ENCODE measurements at regions not wholly inside any gene's neighbourhood (a gene's known extent, or its start where the extent isn't known, plus 50 kb on each side); places are given as distances from the start of the nearest gene placed in this dataset.
A peak's percentile ranks its signal among the peaks of the same experiment; 100 is the strongest.

DNA sequence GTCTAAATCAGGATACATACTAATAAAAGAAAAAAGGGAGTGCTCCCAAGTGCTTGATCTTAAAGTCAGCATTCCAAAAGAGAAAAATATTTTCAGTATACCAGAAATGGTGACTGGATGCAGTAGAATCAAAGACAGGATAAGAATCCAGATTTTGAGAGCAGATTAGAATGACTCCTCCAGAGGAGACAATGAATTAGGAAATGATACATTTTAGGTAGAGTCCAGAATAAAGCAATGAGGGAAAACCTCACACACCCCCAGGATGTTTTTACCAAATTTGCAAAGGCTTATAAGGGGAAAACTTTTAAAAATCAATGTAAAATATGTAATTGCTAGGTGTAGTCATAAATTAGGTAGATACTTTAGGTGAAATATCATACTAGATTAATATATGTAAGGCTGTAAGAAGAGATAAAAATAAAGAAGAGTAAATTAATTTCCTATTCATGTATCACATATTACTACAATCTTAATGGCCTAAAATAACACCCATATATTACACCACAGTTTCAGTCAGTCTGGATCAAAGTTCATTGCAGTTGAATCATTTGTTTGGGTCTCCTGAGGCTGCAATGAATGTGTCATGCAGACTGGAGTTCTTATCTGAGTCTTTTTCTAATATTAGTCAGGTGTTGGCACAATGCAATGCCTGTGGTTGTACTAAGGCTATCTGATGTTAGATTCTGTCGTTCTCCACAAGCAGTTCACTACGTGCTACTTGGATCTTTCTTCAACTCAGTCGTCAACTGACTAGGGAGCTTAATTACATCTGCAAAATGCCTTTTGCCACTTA is 547.8 kb upstream of the EPHA6 start:
- no peak for FAIRE-seq
- Histone ChIP-seq H3K4me3 (ENCODE audit: low read depth, low read length) (no peak overlapping the region), H3K36me3 (ENCODE audit: control insufficient read depth, insufficient read depth, low read length) (no peaks in the 10 kb centered on the region), H3K27me3 (ENCODE audit: control insufficient read depth, insufficient read depth, low read length) (no peaks in the 10 kb centered on the region)
- peak; percentile 72 for DNase-seq (ENCODE audit: low read depth)
- TF ChIP-seq CTCF (IDR thresholded peaks at IDR 0.05; ENCODE audit: insufficient read depth, low read length, severe bottlenecking): no peak

DNA sequence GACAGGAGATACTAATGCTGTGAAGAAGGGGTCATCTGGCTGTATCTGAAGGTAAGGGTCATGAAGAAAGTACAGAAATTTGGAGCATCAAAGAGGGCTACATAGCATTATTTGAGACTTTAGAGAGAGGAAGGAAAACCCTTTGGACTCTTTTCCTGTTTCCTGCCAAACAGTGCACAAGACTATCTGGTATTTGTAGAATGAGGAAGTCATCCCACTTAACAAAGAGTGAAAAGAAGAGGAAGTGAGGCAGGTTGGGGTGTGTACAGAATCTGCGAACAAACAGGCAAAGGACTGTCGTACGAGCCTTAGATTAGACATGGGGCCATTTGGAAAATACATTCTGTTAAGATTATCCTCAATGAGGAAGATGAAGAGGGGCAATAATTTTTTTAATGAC is 546.8 kb upstream of the EPHA6 start:
- no peak for TF ChIP-seq CTCF (IDR thresholded peaks at IDR 0.05; ENCODE audit: insufficient read depth, low read length, severe bottlenecking)
- no peak overlapping the region for H3K4me3 ChIP-seq (ENCODE audit: low read depth, low read length)
- FAIRE-seq: no peak
- H3K36me3 ChIP-seq (ENCODE audit: control insufficient read depth, insufficient read depth, low read length): no peaks in the 10 kb centered on the region
- DNase-seq (ENCODE audit: low read depth): peak; percentile 8
- H3K27me3 ChIP-seq (ENCODE audit: control insufficient read depth, insufficient read depth, low read length): no peaks in the 10 kb centered on the region

GRCh38 chr3:96294143-96294542 is 520.3 kb upstream of the EPHA6 start:
- H3K36me3 ChIP-seq (ENCODE audit: control insufficient read depth, insufficient read depth, low read length): no peaks in the 10 kb centered on the region
- no peak overlapping the region for H3K4me3 ChIP-seq (ENCODE audit: low read depth, low read length)
- FAIRE-seq (no peak), DNase-seq (ENCODE audit: low read depth) (no peak)
- no peak for TF ChIP-seq CTCF (IDR thresholded peaks at IDR 0.05; ENCODE audit: insufficient read depth, low read length, severe bottlenecking)
- H3K27me3 ChIP-seq (ENCODE audit: control insufficient read depth, insufficient read depth, low read length): no peaks in the 10 kb centered on the region

DNA sequence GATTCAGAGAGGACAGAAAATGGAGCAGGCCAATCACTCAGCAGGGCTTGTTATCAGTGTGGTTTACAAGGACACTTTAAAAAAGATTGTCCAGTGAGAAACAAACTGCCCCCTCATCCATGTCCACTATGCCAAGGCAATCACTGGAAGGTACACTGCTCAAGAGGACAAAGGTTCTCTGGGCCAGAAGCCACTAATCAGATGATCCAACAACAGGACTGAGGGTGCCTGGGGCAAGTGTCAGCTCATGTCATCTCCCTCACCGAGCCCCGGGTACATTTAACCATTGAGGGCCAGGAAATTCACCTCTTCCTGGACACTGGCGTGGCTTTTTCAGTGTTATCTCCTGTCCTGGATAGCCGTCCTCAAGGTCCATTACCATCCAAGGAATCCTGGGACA is 513.7 kb upstream of the EPHA6 start:
- Histone ChIP-seq H3K27me3 (ENCODE audit: control insufficient read depth, insufficient read depth, low read length) (no peaks in the 10 kb centered on the region), H3K4me3 (ENCODE audit: low read depth, low read length) (no peak overlapping the region), H3K36me3 (ENCODE audit: control insufficient read depth, insufficient read depth, low read length) (no peaks in the 10 kb centered on the region)
- FAIRE-seq (no peak), DNase-seq (ENCODE audit: low read depth) (no peak)
- no peak for TF ChIP-seq CTCF (IDR thresholded peaks at IDR 0.05; ENCODE audit: insufficient read depth, low read length, severe bottlenecking)

- Histone ChIP-seq H3K27me3 (ENCODE audit: control insufficient read depth, insufficient read depth, low read length) (no peaks in the 10 kb centered on the region), H3K36me3 (ENCODE audit: control insufficient read depth, insufficient read depth, low read length) (no peaks in the 10 kb centered on the region), H3K4me3 (ENCODE audit: low read depth, low read length) (no peak overlapping the region)
- FAIRE-seq (no peak), DNase-seq (ENCODE audit: low read depth) (no peak)
- TF ChIP-seq CTCF (IDR thresholded peaks at IDR 0.05; ENCODE audit: insufficient read depth, low read length, severe bottlenecking): no peak
Observed at GRCh38 chr3:96319166-96319565, 495.2 kb upstream of the EPHA6 start.

DNA sequence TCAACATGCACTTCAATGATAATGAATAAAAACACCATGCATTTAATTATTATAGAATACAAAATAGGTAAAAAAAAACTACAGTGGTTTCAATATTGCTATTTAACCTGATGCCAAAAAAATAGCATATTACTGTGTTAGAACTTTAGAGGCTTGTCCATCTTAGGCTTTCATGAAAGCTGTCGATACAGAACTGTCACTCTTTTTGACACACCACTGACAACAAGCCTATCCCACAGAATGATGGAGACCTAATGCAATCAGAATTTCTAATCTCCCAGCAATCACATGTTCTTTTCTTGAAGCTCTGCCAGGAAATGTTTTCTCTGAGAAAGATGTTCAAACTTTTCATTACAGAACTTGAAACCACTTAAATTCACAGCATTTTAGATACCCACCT is 490.3 kb upstream of the EPHA6 start:
- DNase-seq (ENCODE audit: low read depth): no peak
- no peak for FAIRE-seq
- Histone ChIP-seq H3K4me3 (ENCODE audit: low read depth, low read length) (no peak overlapping the region), H3K27me3 (ENCODE audit: control insufficient read depth, insufficient read depth, low read length) (no peaks in the 10 kb centered on the region), H3K36me3 (ENCODE audit: control insufficient read depth, insufficient read depth, low read length) (no peaks in the 10 kb centered on the region)
- no peak for TF ChIP-seq CTCF (IDR thresholded peaks at IDR 0.05; ENCODE audit: insufficient read depth, low read length, severe bottlenecking)
